Caco-2 (cell line): ENCODE measurements at regions not wholly inside any gene's neighbourhood (a gene's known extent, or its start where the extent isn't known, plus 50 kb on each side); places are given as distances from the start of the nearest gene placed in this dataset.

ENCODE experiments used
- BruUV-seq: library from RNA; stranded (reverse); fragments of 400-500 nt; replicated peaks from 2 replicates; lab custom pipeline; 2021; lab: Mats Ljungman, UMichigan
- CTCF ChIA-PET: fragments of 300-600 bp; sonication (Branson Sonifier 250); formaldehyde crosslinking; loops from one replicate; lab custom pipeline; 2022; ENCODE audit warnings: antibody characterized with exemption; lab: Charles Lee
- POLR2A ChIA-PET: fragments of 300-600 bp; sonication (Branson Sonifier 250); formaldehyde crosslinking; loops from one replicate; lab custom pipeline; 2022; ENCODE audit warnings: antibody characterized with exemption; lab: Charles Lee
- DNase-seq, 2 experiments: peaks; one replicate each; pipeline versions ENCODE4 v3.0.0 to v3.0.0-alpha.2; 2020 to 2022
- H3K27me3 ChIP-seq: replicated peaks from 2 replicates; pipeline ENCODE4 v1.6.0; 2011; ENCODE audit warnings: low read length; ENCODE audit not compliant: control insufficient read depth, insufficient read depth
- H3K36me3 ChIP-seq: 2 replicates; pipeline ENCODE4 v1.5.1; 2011; ENCODE audit warnings: low read length; ENCODE audit not compliant: control insufficient read depth, insufficient read depth
- H3K4me1 ChIP-seq: fragments of 250-450 bp; sonication (Bioruptor Pico); 2 replicates; pipeline ENCODE4 v1.5.1; 2020; ENCODE audit warnings: mild to moderate bottlenecking
- H3K4me3 ChIP-seq: 2 replicates; pipeline ENCODE4 v1.5.1; 2011; ENCODE audit warnings: low read depth, mild to moderate bottlenecking, control low read depth, low read length
- H3K9me3 ChIP-seq: fragments of 250-450 bp; sonication (Bioruptor Pico); 2 replicates; pipeline ENCODE4 v1.5.1; 2020; ENCODE audit warnings: mild to moderate bottlenecking, moderate library complexity
- H3K27ac Mint-ChIP-seq: one replicate; pipeline ENCODE4 v1.8.0; 2022; ENCODE audit warnings: mixed read lengths; ENCODE audit not compliant: unreplicated experiment
- H3K27me3 Mint-ChIP-seq: one replicate; pipeline ENCODE4 v1.8.0; 2022; ENCODE audit warnings: mixed read lengths; ENCODE audit not compliant: insufficient read depth, unreplicated experiment
- H3K36me3 Mint-ChIP-seq: one replicate; pipeline ENCODE4 v1.8.0; 2022; ENCODE audit warnings: mild to moderate bottlenecking, mixed read lengths; ENCODE audit not compliant: insufficient read depth, unreplicated experiment
- H3K4me1 Mint-ChIP-seq: one replicate; pipeline ENCODE4 v1.8.0; 2022; ENCODE audit warnings: low read depth, mixed read lengths; ENCODE audit not compliant: unreplicated experiment
- H3K4me3 Mint-ChIP-seq: one replicate; pipeline ENCODE4 v1.8.0; 2022; ENCODE audit warnings: mild to moderate bottlenecking, moderate library complexity, mixed read lengths; ENCODE audit not compliant: unreplicated experiment
- H3K9me3 Mint-ChIP-seq: one replicate; pipeline ENCODE4 v1.8.0; 2022; ENCODE audit warnings: mixed read lengths; ENCODE audit not compliant: unreplicated experiment
- intact Hi-C: fragments of 100-400 bp; cut with micrococcal nuclease; formaldehyde crosslinking; loops from one replicate; pipeline ENCODE4 v1.10.0; 2022; ENCODE audit not compliant: unreplicated experiment
- TF ChIP-seq, protein P1 (sequence below), 2 experiments: fragments of 200-600 bp in 1 of 2; IDR thresholded peaks; 1 replicate in 1 of 2; 2 replicates in 1 of 2; pipeline versions ENCODE4 v1.5.1 to v1.8.0; 2011 to 2022; ENCODE audit warnings: antibody characterized with exemption in 1 of 2, control low read depth in 1 of 2, inconsistent platforms in 1 of 2, low read depth in 1 of 2, low read length in 1 of 2, mild to moderate bottlenecking in 1 of 2, moderate library complexity in 1 of 2; ENCODE audit not compliant: insufficient read depth in 1 of 2, severe bottlenecking in 1 of 2, unreplicated experiment in 1 of 2

DNA sequence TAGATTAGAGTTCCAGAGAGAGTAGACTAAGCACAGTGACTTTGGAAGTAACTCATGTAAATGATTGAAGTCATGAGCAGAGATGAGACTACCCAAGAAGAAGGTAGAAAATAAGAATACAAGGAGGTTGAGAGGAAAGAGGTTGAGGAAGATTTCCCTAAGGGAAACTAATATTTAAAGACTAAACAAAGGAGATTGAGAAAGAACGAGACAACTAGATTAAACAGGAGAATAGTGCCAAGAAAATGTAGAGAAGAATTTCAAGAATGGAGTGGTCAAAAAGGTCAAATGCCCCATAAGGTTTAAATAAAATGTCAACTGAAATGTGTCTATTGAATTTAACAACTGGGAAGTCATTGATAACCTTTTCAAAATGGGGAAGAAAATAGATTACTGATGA is 59.0 kb downstream of the RPS29 start:
- POLR2A ChIA-PET: no interaction called here
- H3K9me3 Mint-ChIP-seq: peaks cover 17% of the 10 kb centered on the region
- TF ChIP-seq, protein P1, sequence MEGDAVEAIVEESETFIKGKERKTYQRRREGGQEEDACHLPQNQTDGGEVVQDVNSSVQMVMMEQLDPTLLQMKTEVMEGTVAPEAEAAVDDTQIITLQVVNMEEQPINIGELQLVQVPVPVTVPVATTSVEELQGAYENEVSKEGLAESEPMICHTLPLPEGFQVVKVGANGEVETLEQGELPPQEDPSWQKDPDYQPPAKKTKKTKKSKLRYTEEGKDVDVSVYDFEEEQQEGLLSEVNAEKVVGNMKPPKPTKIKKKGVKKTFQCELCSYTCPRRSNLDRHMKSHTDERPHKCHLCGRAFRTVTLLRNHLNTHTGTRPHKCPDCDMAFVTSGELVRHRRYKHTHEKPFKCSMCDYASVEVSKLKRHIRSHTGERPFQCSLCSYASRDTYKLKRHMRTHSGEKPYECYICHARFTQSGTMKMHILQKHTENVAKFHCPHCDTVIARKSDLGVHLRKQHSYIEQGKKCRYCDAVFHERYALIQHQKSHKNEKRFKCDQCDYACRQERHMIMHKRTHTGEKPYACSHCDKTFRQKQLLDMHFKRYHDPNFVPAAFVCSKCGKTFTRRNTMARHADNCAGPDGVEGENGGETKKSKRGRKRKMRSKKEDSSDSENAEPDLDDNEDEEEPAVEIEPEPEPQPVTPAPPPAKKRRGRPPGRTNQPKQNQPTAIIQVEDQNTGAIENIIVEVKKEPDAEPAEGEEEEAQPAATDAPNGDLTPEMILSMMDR (IDR thresholded peaks at IDR 0.05; ENCODE audit: insufficient read depth in 1 of 2, low read depth in 1 of 2, low read length in 1 of 2, severe bottlenecking in 1 of 2, unreplicated experiment in 1 of 2): no peak
- H3K27me3 Mint-ChIP-seq: no peaks in the 10 kb centered on the region
- no peak overlapping the region for H3K27ac Mint-ChIP-seq
- H3K4me1 Mint-ChIP-seq: peaks cover 17% of the 10 kb centered on the region
- no peak for DNase-seq
- Histone ChIP-seq H3K9me3 (0 out of 2 replicates have a peak, but pooled peaks cover 2% of the 10 kb centered on the region), H3K4me3 (no peak overlapping the region), H3K36me3 (no peaks in the 10 kb centered on the region), H3K4me1 (peaks cover 17% of the 10 kb centered on the region; the same call in 1 of the 2 replicates), H3K27me3 (no peaks in the 10 kb centered on the region)
- CTCF ChIA-PET: interaction anchor here (1.2 kb wide), 1 partner anchor 24 kb away, joined by 3 read pairs; no protein-coding TSS in a partner anchor
- intact Hi-C loops: no loop called here
- H3K4me3 Mint-ChIP-seq: no peak overlapping the region
- no peaks in the 10 kb centered on the region for H3K36me3 Mint-ChIP-seq
- no TSS peak for BruUV-seq

DNA sequence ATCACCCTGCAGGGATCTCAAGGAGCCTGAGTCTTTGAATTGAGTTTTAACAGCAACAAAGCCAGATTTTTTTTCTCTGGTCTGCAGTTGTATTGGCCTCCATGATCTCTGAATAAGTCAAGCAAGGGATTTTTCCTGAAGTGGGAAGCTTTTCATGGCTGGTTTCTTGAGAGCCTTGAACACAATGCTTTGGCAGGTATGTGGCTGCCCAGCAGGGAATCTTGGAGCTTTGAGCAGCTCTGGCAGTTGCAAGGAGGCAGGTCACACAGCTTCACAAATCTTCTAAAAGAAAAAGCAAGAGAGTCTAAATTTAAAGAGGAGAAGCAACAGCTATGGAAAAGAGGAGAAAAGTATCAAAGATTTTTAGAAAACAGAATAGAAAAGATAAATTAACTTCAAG is 60.1 kb downstream of the RPS29 start:
- H3K9me3 ChIP-seq: 0 out of 2 replicates have a peak, but pooled peaks cover 2% of the 10 kb centered on the region
- H3K27me3 Mint-ChIP-seq: no peaks in the 10 kb centered on the region
- intact Hi-C loops: no loop called here
- no peaks in the 10 kb centered on the region for H3K36me3 ChIP-seq
- ChIA-PET CTCF (no interaction called here), POLR2A (no interaction called here)
- no peak overlapping the region for H3K4me3 Mint-ChIP-seq
- H3K9me3 Mint-ChIP-seq: peaks cover 17% of the 10 kb centered on the region
- BruUV-seq: no TSS peak
- TF ChIP-seq, protein P1 (IDR thresholded peaks at IDR 0.05; ENCODE audit: insufficient read depth in 1 of 2, low read depth in 1 of 2, low read length in 1 of 2, severe bottlenecking in 1 of 2, unreplicated experiment in 1 of 2): no peak
- H3K4me1 Mint-ChIP-seq: peaks cover 17% of the 10 kb centered on the region
- H3K27ac Mint-ChIP-seq: no peak overlapping the region
- no peaks in the 10 kb centered on the region for H3K36me3 Mint-ChIP-seq
- DNase-seq: no peak
- peaks cover 17% of the 10 kb centered on the region; the same call in 1 of the 2 replicates for H3K4me1 ChIP-seq
- H3K27me3 ChIP-seq: no peaks in the 10 kb centered on the region
- no peak overlapping the region for H3K4me3 ChIP-seq

DNA sequence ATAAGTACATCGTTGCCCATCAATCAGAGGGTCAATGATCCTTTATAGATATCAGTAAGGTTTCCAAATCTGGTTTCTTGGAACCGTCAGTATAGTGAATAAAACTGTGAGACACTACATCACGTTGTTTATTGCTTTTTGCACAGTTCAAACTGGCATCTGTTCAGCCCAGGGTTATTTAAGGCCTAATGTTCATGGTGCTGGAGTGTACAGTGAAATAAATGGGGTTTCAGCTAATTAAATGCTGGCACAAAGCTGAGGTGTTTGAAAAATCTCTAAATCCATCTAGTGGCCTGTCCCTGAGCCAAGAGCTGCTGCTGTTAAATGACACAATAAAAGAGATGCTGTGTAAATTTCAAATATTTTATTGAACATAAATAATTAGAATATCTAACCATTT is 69.9 kb downstream of the RPS29 start:
- no TSS peak for BruUV-seq
- H3K4me1 Mint-ChIP-seq: peaks cover 7% of the 10 kb centered on the region
- no peaks in the 10 kb centered on the region for H3K9me3 Mint-ChIP-seq
- DNase-seq: no peak
- no peaks in the 10 kb centered on the region for H3K27me3 ChIP-seq
- intact Hi-C loops: no loop called here
- H3K9me3 ChIP-seq: no peaks in the 10 kb centered on the region
- TF ChIP-seq, protein P1 (IDR thresholded peaks at IDR 0.05; ENCODE audit: insufficient read depth in 1 of 2, low read depth in 1 of 2, low read length in 1 of 2, severe bottlenecking in 1 of 2, unreplicated experiment in 1 of 2): no peak
- CTCF ChIA-PET: no interaction called here
- no peaks in the 10 kb centered on the region for H3K27me3 Mint-ChIP-seq
- no peak overlapping the region for H3K4me3 ChIP-seq
- peaks cover 13% of the 10 kb centered on the region for H3K4me1 ChIP-seq
- POLR2A ChIA-PET: no interaction called here
- no peak overlapping the region for H3K27ac Mint-ChIP-seq
- no peaks in the 10 kb centered on the region for H3K36me3 ChIP-seq
- H3K36me3 Mint-ChIP-seq: no peaks in the 10 kb centered on the region
- no peak overlapping the region for H3K4me3 Mint-ChIP-seq
